B cell (primary cell): ENCODE measurements at regions not wholly inside any gene's neighbourhood (a gene's known extent, or its start where the extent isn't known, plus 50 kb on each side); places are given as distances from the start of the nearest gene placed in this dataset.

Source experiments
- EZH2 ChIP-seq: IDR thresholded peaks from 2 replicates; pipeline ENCODE4 v1.6.1; 2012; ENCODE audit warnings: borderline replicate concordance, low read depth, mild to moderate bottlenecking, moderate library complexity, low read length; ENCODE audit not compliant: insufficient read depth, poor library complexity, severe bottlenecking
- TF ChIP-seq, protein P1 (sequence below): fragments of 200-600 bp; IDR thresholded peaks from one replicate; pipeline ENCODE4 v1.8.0; 2022; ENCODE audit warnings: antibody characterized with exemption, mild to moderate bottlenecking

GRCh38 chr6:95240514-95240913 is 336.8 kb upstream of the MANEA start:
- TF ChIP-seq EZH2, result no peak
- TF ChIP-seq, protein P1, sequence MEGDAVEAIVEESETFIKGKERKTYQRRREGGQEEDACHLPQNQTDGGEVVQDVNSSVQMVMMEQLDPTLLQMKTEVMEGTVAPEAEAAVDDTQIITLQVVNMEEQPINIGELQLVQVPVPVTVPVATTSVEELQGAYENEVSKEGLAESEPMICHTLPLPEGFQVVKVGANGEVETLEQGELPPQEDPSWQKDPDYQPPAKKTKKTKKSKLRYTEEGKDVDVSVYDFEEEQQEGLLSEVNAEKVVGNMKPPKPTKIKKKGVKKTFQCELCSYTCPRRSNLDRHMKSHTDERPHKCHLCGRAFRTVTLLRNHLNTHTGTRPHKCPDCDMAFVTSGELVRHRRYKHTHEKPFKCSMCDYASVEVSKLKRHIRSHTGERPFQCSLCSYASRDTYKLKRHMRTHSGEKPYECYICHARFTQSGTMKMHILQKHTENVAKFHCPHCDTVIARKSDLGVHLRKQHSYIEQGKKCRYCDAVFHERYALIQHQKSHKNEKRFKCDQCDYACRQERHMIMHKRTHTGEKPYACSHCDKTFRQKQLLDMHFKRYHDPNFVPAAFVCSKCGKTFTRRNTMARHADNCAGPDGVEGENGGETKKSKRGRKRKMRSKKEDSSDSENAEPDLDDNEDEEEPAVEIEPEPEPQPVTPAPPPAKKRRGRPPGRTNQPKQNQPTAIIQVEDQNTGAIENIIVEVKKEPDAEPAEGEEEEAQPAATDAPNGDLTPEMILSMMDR, result no peak
